K562 (cell line): ENCODE measurements at regions not wholly inside any gene's neighbourhood (a gene's known extent, or its start where the extent isn't known, plus 50 kb on each side); places are given as distances from the start of the nearest gene placed in this dataset.
"Not testable (repeated sequence)": the region's sequence is repeated elsewhere in the genome, so short reads cannot be mapped to it uniquely, and the experiment has no call there.

Source experiments
- ATAC-seq: fragments of 200-7000 bp; cut with Tn5 transposase; 3 replicates; pipeline ENCODE4 v1.9.1; 2020; ENCODE audit warnings: moderate library complexity
- BruUV-seq: library from RNA; stranded (reverse); fragments of 400-500 nt; replicated peaks from 2 replicates; lab custom pipeline; 2021; lab: Mats Ljungman, UMichigan
- CTCF ChIA-PET: fragments of 300-600 bp; formaldehyde crosslinking; extraction: SDS; loops from one replicate; lab custom pipeline; 2021; ENCODE audit warnings: low intra/inter-chr PET ratio; lab: Yijun Ruan, JAX
- POLR2A ChIA-PET: fragments of 300-600, 350-650 bp; sonication (Branson Sonifier 250); formaldehyde crosslinking; extraction: SDS; loops from one replicate; lab custom pipeline; 2021; ENCODE audit warnings: antibody characterized with exemption, inconsistent platforms; lab: Yijun Ruan, JAX
- DNase-seq, 4 experiments: peaks; one replicate each; pipeline versions ENCODE4 v3.0.0 to v3.0.0-alpha.2; 2011 to 2018; ENCODE audit warnings: low spot score in 3 of 4, mixed read lengths in 3 of 4; ENCODE audit errors: extremely low read depth in 1 of 4
- FAIRE-seq: peaks from 2 replicates; lab custom pipeline; 2011; peaks lifted over from hg19 to GRCh38; lab: Jason Lieb, UNC
- H2AFZ ChIP-seq: 2 replicates; pipeline ENCODE4 v1.6.0; 2011; ENCODE audit warnings: low read depth, low read length, control low read depth, inconsistent platforms
- H3K27ac ChIP-seq: fragments of 200-600 bp; 3 replicates; pipeline ENCODE4 v1.8.0; 2011; ENCODE audit warnings: low read depth, mild to moderate bottlenecking, control low read depth, inconsistent platforms, low read length, moderate library complexity, mixed read lengths; ENCODE audit errors: extremely low read depth
- H3K27me3 ChIP-seq, 2 experiments: fragments of 300-600 bp in 1 of 2; 2 replicates in 1 of 2; 3 replicates in 1 of 2; pipeline versions ENCODE4 v1.6.0 to v1.8.0; 2011; ENCODE audit warnings: inconsistent platforms in 2 of 2, low read length in 2 of 2, mild to moderate bottlenecking in 1 of 2, mixed read lengths in 1 of 2, moderate library complexity in 1 of 2; ENCODE audit not compliant: control insufficient read depth in 2 of 2, insufficient read depth in 2 of 2
- H3K36me3 ChIP-seq: fragments of 300-600 bp; 3 replicates; pipeline ENCODE4 v1.8.0; 2011; ENCODE audit warnings: mild to moderate bottlenecking, low read length, inconsistent platforms; ENCODE audit not compliant: control insufficient read depth, insufficient read depth
- H3K4me1 ChIP-seq, 2 experiments: fragments of 200-600 bp in 1 of 2; replicated peaks in 1 of 2; 2 replicates in 1 of 2; 3 replicates in 1 of 2; pipeline versions ENCODE4 v1.5.1 to v1.8.0; 2011; ENCODE audit warnings: inconsistent platforms in 2 of 2, low read length in 2 of 2, mild to moderate bottlenecking in 1 of 2, mixed read lengths in 1 of 2, moderate library complexity in 1 of 2; ENCODE audit not compliant: control insufficient read depth in 2 of 2, insufficient read depth in 2 of 2
- H3K4me2 ChIP-seq: 2 replicates; pipeline ENCODE4 v1.6.1; 2011; ENCODE audit warnings: low read length, control low read depth, inconsistent platforms, mixed read lengths; ENCODE audit not compliant: insufficient read depth
- H3K4me3 ChIP-seq: fragments of 200-600 bp; sonication (generic), shearing (Covaris generic); 2 replicates; pipeline ENCODE4 v1.5.1; 2016; ENCODE audit warnings: control low read depth, inconsistent platforms
- H3K79me2 ChIP-seq: fragments of 200-600 bp; 3 replicates; pipeline ENCODE4 v1.8.0; 2011; ENCODE audit warnings: low read length, inconsistent platforms; ENCODE audit not compliant: control insufficient read depth, insufficient read depth
- H3K9ac ChIP-seq, 2 experiments: 2 replicates each; pipeline versions ENCODE4 v1.6.0 to v1.6.1; 2011; ENCODE audit warnings: low read depth in 2 of 2, low read length in 2 of 2, control low read depth in 1 of 2, inconsistent platforms in 1 of 2, mild to moderate bottlenecking in 1 of 2, mixed read lengths in 1 of 2; ENCODE audit not compliant: insufficient read depth in 1 of 2
- H3K9me1 ChIP-seq: one replicate; pipeline ENCODE4 v1.6.0; 2011; ENCODE audit warnings: inconsistent platforms, mild to moderate bottlenecking, low read length, moderate library complexity; ENCODE audit not compliant: control insufficient read depth, insufficient read depth
- H3K9me3 ChIP-seq: replicated peaks from 2 replicates; pipeline ENCODE4 v1.5.1; 2011; ENCODE audit warnings: low read depth, low read length, inconsistent platforms; ENCODE audit not compliant: control insufficient read depth, insufficient read depth
- H4K20me1 ChIP-seq: replicated peaks from 2 replicates; pipeline ENCODE4 v1.6.1; 2011; ENCODE audit warnings: low read length, inconsistent platforms, mixed read lengths; ENCODE audit not compliant: control insufficient read depth, insufficient read depth
- KDM1A ChIP-seq, 2 experiments: fragments of 450-650 bp; IDR thresholded peaks; 2 replicates each; pipeline ENCODE4 v1.6.1; 2016; ENCODE audit warnings: mild to moderate bottlenecking in 2 of 2
- KLF10 ChIP-seq: fragments of 250-450 bp; sonication (Bioruptor Pico); IDR thresholded peaks from 2 replicates; pipeline ENCODE4 v1.6.1; 2021; ENCODE audit warnings: matching md5 sums
- ZNF146 ChIP-seq: IDR thresholded peaks from one replicate; pipeline ENCODE4 v1.6.1; 2018; ENCODE audit warnings: missing compliant biosample characterization; ENCODE audit not compliant: unreplicated experiment
- WGBS: fragments of 100-300 bp; shearing (Covaris generic); methylation state at CpG from one replicate; pipeline ENCODE4 v1.1.6; 2016; ENCODE audit warnings: low coverage, mixed read lengths; ENCODE audit not compliant: insufficient coverage; ENCODE audit errors: missing lambda C conversion rate; 5-methylcytosine and 5-hydroxymethylcytosine counted together
- in situ Hi-C: fragments of 300-500 bp; cut with MboI; formaldehyde crosslinking; loops from 4 replicates; pipeline ENCODE4 v1.15.0; 2018; ENCODE audit warnings: inconsistent platforms, mixed read lengths
- intact Hi-C: fragments of 100-400 bp; cut with micrococcal nuclease; formaldehyde crosslinking; loops from 2 replicates; pipeline ENCODE4 v1.14.2; 2022

DNA sequence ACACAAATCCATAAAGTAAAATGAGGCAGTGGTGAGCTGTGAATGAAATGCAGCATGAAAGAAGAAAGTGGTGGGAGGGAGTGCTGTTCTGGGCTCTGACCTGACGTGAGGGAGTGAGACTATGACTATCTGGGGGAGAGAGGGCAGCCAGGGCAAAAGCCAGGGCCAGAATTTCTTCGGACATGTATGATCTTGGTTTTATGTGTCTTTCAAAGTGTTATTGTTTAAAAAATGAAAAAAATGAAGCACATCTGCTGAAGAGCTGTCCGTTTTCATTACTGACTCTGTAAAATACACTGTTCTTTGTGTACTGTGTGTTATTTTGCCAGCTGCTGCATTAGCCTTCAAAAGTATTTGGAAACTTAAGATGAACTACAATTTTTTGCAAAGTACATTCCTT lies 70.2 kb upstream of the KLF14 start:
- ChIA-PET CTCF (no interaction called here), POLR2A (interaction anchor here (0.7 to 0.9 kb wide), 2 partner anchors 13 to 23 kb away, joined by 3 read pairs; no protein-coding TSS in a partner anchor)
- H3K9ac ChIP-seq: no peak overlapping the region
- no peak overlapping the region for H3K4me2 ChIP-seq
- no TSS peak for BruUV-seq
- no peak overlapping the region for H2AFZ ChIP-seq
- peaks cover 28 to 34% of the 10 kb centered on the region in 2 experiments for H3K27me3 ChIP-seq
- 0% methylated on average over 3 of the region's 3 CpGs for WGBS
- ATAC-seq: peak; percentile 39; the same call in 1 of the 3 replicates
- in situ Hi-C loops (no loop called here), intact Hi-C loops (no loop called here)
- no peaks in the 10 kb centered on the region for H3K36me3 ChIP-seq
- no peak for DNase-seq
- no peaks in the 10 kb centered on the region for H3K9me1 ChIP-seq
- H3K27ac ChIP-seq: no peak overlapping the region
- TF ChIP-seq KLF10 (CRISPR knock-in tag): no peak
- TF ChIP-seq, all 486 proteins: peak for 0
- no peak overlapping the region for H3K4me3 ChIP-seq
- no peak for FAIRE-seq
- no peaks in the 10 kb centered on the region for H4K20me1 ChIP-seq
- H3K4me1 ChIP-seq: no peaks in the 10 kb centered on the region
- H3K9me3 ChIP-seq: no peaks in the 10 kb centered on the region
- H3K79me2 ChIP-seq: no peaks in the 10 kb centered on the region

DNA sequence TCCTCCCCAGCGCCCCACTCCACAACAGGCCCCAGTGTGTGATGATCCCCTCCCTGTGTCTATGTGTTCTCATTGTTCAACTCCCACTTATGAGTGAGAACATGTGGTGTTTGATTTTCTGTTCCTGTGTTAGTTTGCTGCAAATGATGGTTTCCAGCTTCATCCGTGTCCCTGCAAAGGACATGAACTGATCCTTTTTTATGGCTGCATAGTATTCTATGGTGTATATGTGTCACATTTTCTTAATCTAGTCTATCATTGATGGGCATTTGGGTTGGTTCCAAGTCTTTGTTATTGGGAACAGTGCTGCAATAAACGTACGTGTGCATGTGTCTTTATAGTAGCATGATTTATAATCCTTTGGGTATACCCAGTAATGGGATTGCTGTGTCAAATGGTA lies 78.8 kb upstream of the KLF14 start:
- FAIRE-seq, H3K27me3 ChIP-seq, DNase-seq, H3K4me2 ChIP-seq, H2AFZ ChIP-seq, H3K9me1 ChIP-seq, POLR2A ChIA-PET, H4K20me1 ChIP-seq, CTCF ChIA-PET, BruUV-seq, H3K9me3 ChIP-seq, H3K27ac ChIP-seq, intact Hi-C loops, H3K4me3 ChIP-seq, in situ Hi-C loops, H3K4me1 ChIP-seq, H3K79me2 ChIP-seq, ATAC-seq, H3K9ac ChIP-seq, H3K36me3 ChIP-seq: not testable (repeated sequence)
- 1% methylated on average over 4 of the region's 4 CpGs for WGBS
- TF ChIP-seq KDM1A (IDR thresholded peaks at IDR 0.05) (0 out of 4 replicates have a peak, but pooled peaks of 1 of the 2 experiments have one; percentile 8), ZNF146 (CRISPR knock-in tag) (peak; percentile 64)
